ENCODE measurements at regions not wholly inside any gene's neighbourhood (a gene's known extent, or its start where the extent isn't known, plus 50 kb on each side); places are given as distances from the start of the nearest gene placed in this dataset.

- Histone ChIP-seq H2BK20ac (ENCODE audit: low read depth, low read length, poor library complexity, severe bottlenecking) (no peak overlapping the region), H2AFZ (ENCODE audit: low read length) (no peak overlapping the region), H2BK120ac (ENCODE audit: low read depth, low read length, poor library complexity, severe bottlenecking) (no peak overlapping the region), H3K14ac (ENCODE audit: insufficient read depth, low read length) (no peak overlapping the region), H2BK5ac (ENCODE audit: insufficient read length, low read length) (no peak overlapping the region), H3K23me2 (ENCODE audit: insufficient read length, low read depth, low read length, poor library complexity, severe bottlenecking) (no peaks in the 10 kb centered on the region), H3K56ac (ENCODE audit: insufficient read length, low read depth, low read length) (no peak overlapping the region), H3K4me2 (ENCODE audit: insufficient read depth, insufficient read length, low read length) (no peak overlapping the region), H3K79me2 (ENCODE audit: insufficient read depth, low read length) (no peaks in the 10 kb centered on the region), H3K9me3 (ENCODE audit: control insufficient read depth, low read depth, low read length) (no peaks in the 10 kb centered on the region), H4K91ac (ENCODE audit: insufficient read length, low read depth, low read length) (no peak overlapping the region), H3T11ph (ENCODE audit: low read length) (no peak overlapping the region), H3K79me1 (ENCODE audit: insufficient read depth, low read depth, low read length, poor library complexity, severe bottlenecking) (no peaks in the 10 kb centered on the region), H3K18ac (ENCODE audit: insufficient read length, low read depth, low read length) (no peak overlapping the region), H4K5ac (ENCODE audit: insufficient read length, low read depth, low read length) (no peak overlapping the region), H4K8ac (replicated peaks; ENCODE audit: insufficient read length, low read depth, low read length) (no peak overlapping the region), H2BK15ac (ENCODE audit: low read depth, low read length) (no peak overlapping the region), H3K4ac (ENCODE audit: low read depth, low read length) (no peak overlapping the region), H3K9ac (ENCODE audit: extremely low read depth, insufficient read length, low read length) (no peak overlapping the region), H3K4me1 (ENCODE audit: insufficient read depth, low read length) (no peaks in the 10 kb centered on the region), H4K20me1 (ENCODE audit: control insufficient read depth, insufficient read depth, insufficient read length) (no peaks in the 10 kb centered on the region), H2BK12ac (ENCODE audit: insufficient read length, low read depth, low read length) (no peak overlapping the region), H3K23ac (ENCODE audit: insufficient read length, low read depth, low read length) (no peak overlapping the region), H3K27ac (ENCODE audit: insufficient read length, low read depth, low read length) (no peak overlapping the region), H2AK5ac (ENCODE audit: insufficient read length, low read length) (no peak overlapping the region), H3K27me3 (ENCODE audit: insufficient read depth, low read length) (no peaks in the 10 kb centered on the region)
- Mint-ChIP-seq H3K36me3 (ENCODE audit: insufficient read depth in 1 of 3, low read depth in 3 of 3) (no peaks in the 10 kb centered on the region; a peak in 1 of 7 replicates), H3K27ac (no peak overlapping the region), H3K27me3 (ENCODE audit: low read depth) (no peaks in the 10 kb centered on the region), H3K4me1 (no peaks in the 10 kb centered on the region), H3K9me3 (no peaks in the 10 kb centered on the region), H3K4me3 (no peak overlapping the region)
- TF ChIP-seq CTCF (conservative IDR thresholded peaks at IDR 0.05), result no peak
- no peak for DNase-seq
- WGBS (ENCODE audit: extremely low coverage, insufficient read length, low lambda C conversion rate), result no CpG with 5 or more reads among the region's 9 CpGs
Observed at GRCh38 chr18:65057439-65058083, 693.3 kb upstream of the CDH7 start.
